Renal cortical epithelial cell (primary cell): ENCODE measurements at regions not wholly inside any gene's neighbourhood (a gene's known extent, or its start where the extent isn't known, plus 50 kb on each side); places are given as distances from the start of the nearest gene placed in this dataset.
"Not testable (repeated sequence)": the region's sequence is repeated elsewhere in the genome, so short reads cannot be mapped to it uniquely, and the experiment has no call there.

Experiments used
- DNase-seq: peaks from one replicate; pipeline ENCODE4 v3.0.0-alpha.2; 2011; ENCODE audit warnings: low read depth

- DNase-seq = not testable (repeated sequence)
Observed at GRCh38 chr11:49326651-49327050, 118.2 kb upstream of the FOLH1 start.

- DNase-seq = no peak
Observed at GRCh38 chr11:49316180-49316579, 107.8 kb upstream of the FOLH1 start.

- DNase-seq = no peak
Observed at GRCh38 chr11:49303080-49303479, 94.7 kb upstream of the FOLH1 start.

DNA sequence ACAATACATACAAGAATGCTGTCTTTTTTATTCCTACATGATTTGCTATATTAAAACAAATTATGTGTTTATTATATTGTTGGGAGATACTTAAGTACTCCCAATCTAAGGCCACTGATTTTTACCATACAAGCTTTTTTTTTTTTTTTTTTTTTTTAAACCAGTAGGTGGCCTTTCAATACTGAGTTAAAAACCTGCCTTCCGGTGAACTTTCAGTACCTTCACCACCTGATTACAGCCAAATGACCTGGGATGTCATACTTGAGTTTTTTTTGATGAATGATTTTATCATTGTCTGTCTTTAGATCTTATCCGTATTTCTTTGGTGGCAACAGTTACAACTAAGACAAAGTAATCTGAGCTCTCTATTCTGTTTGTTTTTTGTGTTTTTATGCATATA, 94.0 kb upstream of the FOLH1 start:
- DNase-seq = no peak

DNA sequence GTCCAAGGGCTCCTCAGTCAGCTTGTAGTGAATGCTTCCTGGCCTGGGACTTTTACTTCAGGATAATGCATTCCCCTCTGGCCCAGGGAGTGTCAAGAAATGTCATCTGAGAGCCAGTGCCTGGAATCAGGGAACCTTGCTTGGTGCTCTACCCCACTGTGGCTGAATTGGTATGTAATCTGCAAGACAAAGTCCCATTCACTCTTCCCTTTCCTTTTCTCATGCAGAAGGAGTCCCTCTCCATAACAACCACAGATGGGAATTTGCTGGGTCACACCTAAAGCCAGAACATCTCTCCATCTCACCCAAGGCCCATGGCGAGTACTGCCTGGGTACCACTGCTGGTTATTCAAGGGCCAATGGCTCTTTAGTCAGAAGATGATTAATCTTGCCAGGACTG, 89.6 kb upstream of the FOLH1 start:
- not testable (repeated sequence) for DNase-seq

GRCh38 chr11:49283911-49284310, 75.5 kb upstream of the FOLH1 start:
- not testable (repeated sequence) for DNase-seq

DNA sequence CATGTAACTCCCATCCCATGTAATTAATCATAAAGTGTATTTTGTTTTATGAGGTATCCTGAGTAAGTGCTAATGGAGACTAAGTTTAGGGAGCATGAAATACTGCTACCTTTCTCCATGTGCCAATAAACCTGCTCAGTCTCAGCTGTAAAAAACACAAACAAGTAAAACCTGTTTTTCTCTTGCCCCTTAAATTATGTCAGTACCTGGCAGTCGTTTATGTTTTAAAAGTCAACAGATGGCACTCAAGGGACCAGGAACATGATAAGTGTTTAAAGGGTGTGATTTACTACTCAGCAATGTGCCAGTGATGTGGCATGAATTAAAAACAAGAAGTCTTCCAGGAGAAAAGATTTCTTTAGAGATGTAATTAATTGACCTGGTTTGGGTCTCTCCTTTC, 74.9 kb upstream of the FOLH1 start:
- DNase-seq = peak; percentile 0

DNA sequence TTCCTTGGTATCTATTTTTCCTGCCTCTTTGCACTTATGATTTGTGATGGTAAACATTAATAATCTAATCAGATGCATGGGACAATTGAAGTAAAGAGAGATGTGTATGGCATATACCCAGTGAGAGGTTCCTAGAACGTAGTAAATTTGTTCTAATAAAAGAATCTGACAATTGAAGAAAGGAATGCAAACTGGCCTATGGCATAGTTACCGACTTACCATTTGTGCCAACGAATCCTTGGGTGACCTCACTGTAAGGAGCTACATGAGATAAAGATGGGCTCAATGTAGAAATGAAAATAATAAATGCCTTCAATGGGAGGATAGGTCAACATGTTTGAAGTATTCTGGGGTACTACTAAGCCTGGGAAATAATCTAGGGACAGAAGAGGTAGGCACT, 73.7 kb upstream of the FOLH1 start:
- not testable (repeated sequence) for DNase-seq

DNA sequence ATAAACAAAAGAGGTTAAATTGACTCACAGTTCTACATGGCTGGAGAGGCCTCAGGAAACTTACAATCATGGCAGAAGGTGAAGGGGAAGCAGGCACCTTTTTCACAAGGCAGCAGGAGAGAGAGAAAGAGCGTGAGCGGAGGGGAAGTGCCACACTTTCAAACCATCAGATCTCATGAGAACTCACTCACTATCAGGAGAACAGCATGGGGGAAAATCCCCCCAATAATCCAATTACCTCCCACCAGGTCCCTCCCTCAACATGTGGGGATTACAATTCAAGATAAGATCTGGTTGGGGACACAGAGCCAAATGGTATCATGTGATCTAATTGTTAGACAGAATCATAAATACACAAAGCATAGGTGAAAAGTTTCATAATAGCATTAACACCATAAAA, 69.5 kb upstream of the FOLH1 start:
- not testable (repeated sequence) for DNase-seq
